Adrenal gland (tissue), 9 donors: ENCODE measurements at regions not wholly inside any gene's neighbourhood (a gene's known extent, or its start where the extent isn't known, plus 50 kb on each side); places are given as distances from the start of the nearest gene placed in this dataset.

Experiments
- DNase-seq, 7 donors: peaks; one replicate each; pipeline ENCODE4 v3.0.0-alpha.2; 2019 to 2020
- H3K27ac ChIP-seq, 5 donors: fragments of 200-600 bp; sonication (generic) in 4 of 5; 1 replicate in 3 of 5; 2 replicates in 2 of 5; pipeline versions ENCODE4 v1.5.1 to v1.8.0; 2016 to 2020; ENCODE audit warnings: mild to moderate bottlenecking in 1 of 5
- H3K27me3 ChIP-seq: fragments of 200-600 bp; 2 replicates; pipeline ENCODE4 v1.8.0; 2021
- H3K36me3 ChIP-seq, 2 donors: fragments of 200-600 bp; replicated peaks in 1 of 2; 1 replicate in 1 of 2; 2 replicates in 1 of 2; pipeline versions ENCODE4 v1.5.1 to v1.8.0; 2018 to 2022
- H3K4me1 ChIP-seq, 2 donors: fragments of 200-600 bp; replicated peaks in 1 of 2; 1 replicate in 1 of 2; 2 replicates in 1 of 2; pipeline versions ENCODE4 v1.5.1 to v1.8.0; 2018 to 2021
- H3K4me3 ChIP-seq, 4 donors: fragments of 200-600 bp; sonication (generic) in 3 of 4; one replicate each; pipeline ENCODE4 v1.5.1; 2016 to 2018
- H3K9me3 ChIP-seq, 3 donors: fragments of 200-600 bp; sonication (generic) in 1 of 3; replicated peaks in 1 of 3; 1 replicate in 2 of 3; 2 replicates in 1 of 3; pipeline versions ENCODE4 v1.5.1 to v1.8.0; 2016 to 2021
- POLR2A ChIP-seq, 2 donors: fragments of 450-650 bp; IDR thresholded peaks; one replicate each; pipeline ENCODE4 v1.6.1; 2017; ENCODE audit warnings: antibody characterized with exemption in 2 of 2, mild to moderate bottlenecking in 2 of 2, moderate library complexity in 1 of 2
- WGBS, 4 donors: extraction: QIAGEN DNeasy Blood & Tissue Kit in 2 of 4; methylation state at CpG; one replicate each; pipeline versions ENCODE4 v1.1.5 to v1.1.7; 2013 to 2017; 5-methylcytosine and 5-hydroxymethylcytosine counted together
- intact Hi-C, 2 donors: fragments of 100-400 bp; cut with DNase I; formaldehyde crosslinking; loops; one replicate each; pipeline versions ENCODE4 v1.14.1 to v1.15.0; 2022 to 2023
- TF ChIP-seq, protein P1 (sequence below), 6 experiments: fragments of 450-650 bp in 4 of 6; fragments of 200-600 bp in 2 of 6; sonication (generic) in 1 of 6; IDR thresholded peaks; 1 replicate in 5 of 6; 2 replicates in 1 of 6; pipeline versions ENCODE4 v1.5.1 to v1.8.0; 2016 to 2021; ENCODE audit warnings: antibody characterized with exemption in 6 of 6, mild to moderate bottlenecking in 2 of 6, moderate library complexity in 1 of 6
- donor health status: healthy with polysubstance abuse.
- donor health status: Bipolar disorder and iron deficiency.
- donor health status: DM: yes; HTN: yes; CAD: no.
- donor health status: DM: no; HTN: no; CAD: no.
- donor health status: DM: no; HTN: no; CAD: no.

DNA sequence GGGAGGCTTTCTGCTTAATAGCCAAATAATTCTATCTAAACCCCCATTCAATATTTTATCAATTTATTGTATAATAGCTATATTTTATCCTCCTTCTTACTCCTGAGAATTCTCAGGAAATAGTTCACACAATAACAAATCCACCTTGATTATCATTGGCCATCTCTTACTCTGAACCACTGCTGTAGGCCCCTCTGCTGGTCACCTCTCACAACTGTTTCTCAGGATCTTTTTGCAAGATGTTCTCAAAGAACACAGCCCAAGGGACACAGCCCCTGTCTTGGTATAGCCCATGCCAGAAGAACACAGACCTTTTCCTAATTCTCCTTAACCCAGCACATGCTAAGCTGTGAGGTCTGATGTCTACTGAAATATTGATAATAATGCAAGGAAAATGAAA lies 74.9 kb upstream of the HTR4 start:
- TF ChIP-seq, protein P1, sequence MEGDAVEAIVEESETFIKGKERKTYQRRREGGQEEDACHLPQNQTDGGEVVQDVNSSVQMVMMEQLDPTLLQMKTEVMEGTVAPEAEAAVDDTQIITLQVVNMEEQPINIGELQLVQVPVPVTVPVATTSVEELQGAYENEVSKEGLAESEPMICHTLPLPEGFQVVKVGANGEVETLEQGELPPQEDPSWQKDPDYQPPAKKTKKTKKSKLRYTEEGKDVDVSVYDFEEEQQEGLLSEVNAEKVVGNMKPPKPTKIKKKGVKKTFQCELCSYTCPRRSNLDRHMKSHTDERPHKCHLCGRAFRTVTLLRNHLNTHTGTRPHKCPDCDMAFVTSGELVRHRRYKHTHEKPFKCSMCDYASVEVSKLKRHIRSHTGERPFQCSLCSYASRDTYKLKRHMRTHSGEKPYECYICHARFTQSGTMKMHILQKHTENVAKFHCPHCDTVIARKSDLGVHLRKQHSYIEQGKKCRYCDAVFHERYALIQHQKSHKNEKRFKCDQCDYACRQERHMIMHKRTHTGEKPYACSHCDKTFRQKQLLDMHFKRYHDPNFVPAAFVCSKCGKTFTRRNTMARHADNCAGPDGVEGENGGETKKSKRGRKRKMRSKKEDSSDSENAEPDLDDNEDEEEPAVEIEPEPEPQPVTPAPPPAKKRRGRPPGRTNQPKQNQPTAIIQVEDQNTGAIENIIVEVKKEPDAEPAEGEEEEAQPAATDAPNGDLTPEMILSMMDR (IDR thresholded peaks at IDR 0.05), result peak in 1 of 6 experiments; percentile 10
- no peak for TF ChIP-seq POLR2A (IDR thresholded peaks at IDR 0.05)
- intact Hi-C loops, result no loop called here
- H3K36me3 ChIP-seq, result no peaks in the 10 kb centered on the region
- no peak for DNase-seq
- no peaks in the 10 kb centered on the region for H3K9me3 ChIP-seq
- no peak overlapping the region for H3K27ac ChIP-seq
- no peaks in the 10 kb centered on the region for H3K4me1 ChIP-seq
- H3K27me3 ChIP-seq, result no peaks in the 10 kb centered on the region
- no peak overlapping the region for H3K4me3 ChIP-seq

DNA sequence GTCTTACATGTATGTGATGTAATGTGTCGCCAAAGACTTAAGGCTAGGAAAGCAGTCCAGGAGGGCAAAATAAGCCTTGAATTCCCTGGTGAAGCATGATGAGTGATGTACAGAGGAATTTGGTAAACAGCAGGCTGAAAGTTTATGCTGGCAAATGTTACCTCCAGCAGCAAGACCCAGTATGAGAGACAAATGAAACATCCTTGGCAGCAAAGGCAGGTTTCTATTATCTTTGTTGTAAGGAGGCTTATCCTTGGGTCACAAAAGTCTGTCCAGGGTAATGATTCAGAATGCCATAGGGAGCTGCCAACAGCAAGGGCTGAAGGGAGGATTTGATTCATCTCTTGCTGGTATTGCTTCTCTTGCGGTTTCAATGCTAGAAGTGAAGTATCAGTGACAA lies 75.9 kb upstream of the HTR4 start:
- intact Hi-C loops, result loop anchor here (5.0 to 10.0 kb wide), 6 partner anchors 275 to 555 kb away; no protein-coding TSS in a partner anchor
- peak overlapping the region in 2 of 5 donors; percentile 49 to 67 for H3K27ac ChIP-seq
- H3K27me3 ChIP-seq, result no peaks in the 10 kb centered on the region
- peak; percentile 29 to 71 (median 51) for DNase-seq
- no peak for TF ChIP-seq POLR2A (IDR thresholded peaks at IDR 0.05)
- TF ChIP-seq, protein P1 (IDR thresholded peaks at IDR 0.05), result no peak
- 22 to 47% (median 37%) methylated on average over 1 to 2 of the region's 2 CpGs for WGBS, 4 donors
- no peaks in the 10 kb centered on the region for H3K9me3 ChIP-seq
- no peaks in the 10 kb centered on the region for H3K36me3 ChIP-seq
- peak overlapping the region in 1 of 4 donors; percentile 23 for H3K4me3 ChIP-seq
- no peaks in the 10 kb centered on the region for H3K4me1 ChIP-seq

DNA sequence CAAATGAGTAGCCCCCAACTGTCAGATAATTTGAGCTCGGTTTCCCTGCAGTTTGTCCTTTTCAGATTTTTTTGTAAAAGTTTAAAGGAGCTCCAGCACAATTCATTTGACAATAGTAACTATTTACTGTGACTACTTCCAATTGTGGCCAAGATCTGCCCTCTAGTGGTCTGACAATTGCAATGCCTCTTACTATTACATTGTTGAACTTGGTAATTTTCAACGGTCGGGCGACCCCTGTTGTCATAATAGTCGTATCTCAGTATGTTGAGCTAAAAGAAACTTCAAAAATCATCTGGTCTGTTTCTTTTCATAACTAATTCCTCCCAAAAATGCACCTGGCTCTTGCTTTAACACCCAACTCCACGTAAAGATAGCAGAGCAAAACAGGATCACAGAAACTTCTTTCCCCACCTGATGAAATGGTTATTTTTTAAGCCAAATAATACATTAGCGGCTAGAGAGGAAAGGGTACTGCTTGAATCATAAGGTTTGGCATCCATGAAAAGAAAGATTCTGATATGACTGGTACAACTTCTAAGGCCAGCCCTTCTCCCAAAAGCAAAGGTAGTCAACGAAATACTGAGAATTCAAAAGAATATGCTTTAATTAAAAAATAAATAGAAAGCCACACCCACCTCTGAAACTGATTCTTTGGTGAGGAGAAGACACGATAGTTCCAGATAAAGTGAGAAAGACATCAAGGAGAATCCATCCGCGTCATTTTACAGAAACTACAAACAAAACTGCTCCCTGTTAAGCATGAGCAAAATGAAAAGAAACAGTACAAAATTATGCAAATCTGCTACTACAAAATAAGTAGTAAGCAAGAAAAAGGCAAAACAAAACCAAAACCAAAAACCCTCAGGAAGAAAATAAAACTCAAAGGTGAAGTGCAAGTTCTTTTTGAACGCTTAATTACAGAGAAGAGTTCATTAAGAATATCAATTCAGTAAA lies 76.9 kb upstream of the HTR4 start:
- Histone ChIP-seq H3K9me3 (no peaks in the 10 kb centered on the region), H3K27ac (peak overlapping the region in 2 of 5 donors; percentile 49 to 67), H3K4me1 (no peaks in the 10 kb centered on the region), H3K4me3 (peak overlapping the region in 1 of 4 donors; percentile 23), H3K36me3 (no peaks in the 10 kb centered on the region), H3K27me3 (no peaks in the 10 kb centered on the region)
- intact Hi-C loops, result loop anchor here (5.0 to 10.0 kb wide), 6 partner anchors 274 to 556 kb away; no protein-coding TSS in a partner anchor
- peak; percentile 83 to 93 (median 88) for DNase-seq
- TF ChIP-seq, protein P1 (IDR thresholded peaks at IDR 0.05), result peak; percentile 85 to 99 (median 98)
- no peak for TF ChIP-seq POLR2A (IDR thresholded peaks at IDR 0.05)
- 18 to 24% (median 23%) methylated on average over 12 of the region's 12 CpGs for WGBS, 4 donors

GRCh38 chr5:148732692-148733091 lies 78.4 kb upstream of the HTR4 start:
- H3K27ac ChIP-seq, result no peak overlapping the region

More at GRCh38 chr5:148732692-148733091, 78.4 kb upstream of the HTR4 start:
- 56 to 64% (median 63%) methylated on average over 3 of the region's 3 CpGs for WGBS, 4 donors
- TF ChIP-seq, protein P1 (IDR thresholded peaks at IDR 0.05), result no peak
- no peak for TF ChIP-seq POLR2A (IDR thresholded peaks at IDR 0.05)
- Histone ChIP-seq H3K4me1 (no peaks in the 10 kb centered on the region), H3K27me3 (no peaks in the 10 kb centered on the region), H3K36me3 (no peaks in the 10 kb centered on the region), H3K4me3 (no peak overlapping the region), H3K9me3 (no peaks in the 10 kb centered on the region)
- intact Hi-C loops, result loop anchor here (5.0 to 10.0 kb wide), 6 partner anchors 272 to 558 kb away; no protein-coding TSS in a partner anchor
- no peak for DNase-seq
